ENCODE measurements at regions not wholly inside any gene's neighbourhood (a gene's known extent, or its start where the extent isn't known, plus 50 kb on each side); places are given as distances from the start of the nearest gene placed in this dataset.

DNA sequence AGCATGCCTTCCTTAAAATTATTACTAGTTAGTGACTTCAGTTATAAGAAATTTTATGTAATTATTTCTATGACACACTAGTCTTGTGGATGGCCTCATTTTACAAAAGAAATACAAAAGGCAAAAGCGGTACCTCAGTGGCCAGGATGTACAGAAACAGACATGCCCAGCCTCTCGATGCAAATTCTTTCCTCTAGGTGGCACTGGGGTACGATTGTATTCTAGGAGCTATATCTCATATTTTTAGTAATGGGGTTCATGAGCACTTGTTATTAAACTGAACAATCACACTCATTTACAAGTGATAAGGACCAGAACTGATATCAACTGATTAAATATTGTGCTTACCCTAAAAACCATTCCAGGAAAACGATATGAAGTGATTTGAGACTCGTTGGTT lies 59.8 kb downstream of the SOD2 start:
- TF ChIP-seq TAF1 (IDR thresholded peaks at IDR 0.05; ENCODE audit: borderline replicate concordance, insufficient read depth, low read length): no peak
- TF ChIP-seq POLR2AphosphoS5 (IDR thresholded peaks at IDR 0.05; ENCODE audit: low read depth, low read length): no peak
- no peak for TF ChIP-seq REST (IDR thresholded peaks at IDR 0.05; ENCODE audit: insufficient read depth in 1 of 2, low read depth in 2 of 2, low read length in 2 of 2)
- TF ChIP-seq SIN3A (IDR thresholded peaks at IDR 0.05; ENCODE audit: borderline replicate concordance, insufficient read depth, low read length): no peak
- TF ChIP-seq FOXP2 (optimal IDR thresholded peaks at IDR 0.05; ENCODE audit: borderline replicate concordance, extremely low read depth, extremely low read length, insufficient read depth): no peak
